Prostate gland (tissue), 2 donors: ENCODE measurements at regions not wholly inside any gene's neighbourhood (a gene's known extent, or its start where the extent isn't known, plus 50 kb on each side); places are given as distances from the start of the nearest gene placed in this dataset.

ENCODE experiments used
- DNase-seq: peaks from one replicate; pipeline ENCODE4 v3.0.0-alpha.2; 2019; ENCODE audit warnings: low spot score
- H3K27ac ChIP-seq, 2 donors: fragments of 200-600 bp; sonication (generic); 2 replicates each; pipeline ENCODE4 v1.5.1; 2017 to 2019
- H3K27me3 ChIP-seq: fragments of 200-600 bp; sonication (generic); replicated peaks from 2 replicates; pipeline ENCODE4 v1.5.1; 2019; ENCODE audit not compliant: insufficient read depth
- H3K36me3 ChIP-seq, 2 donors: fragments of 200-600 bp; sonication (generic); 1 replicate in 1 of 2; 2 replicates in 1 of 2; pipeline versions ENCODE4 v1.5.1 to v1.8.1; 2017 to 2019
- H3K4me1 ChIP-seq: fragments of 200-600 bp; sonication (generic); replicated peaks from 2 replicates; pipeline ENCODE4 v1.5.1; 2019
- H3K4me3 ChIP-seq, 2 donors: fragments of 200-600 bp; sonication (generic); 2 replicates each; pipeline ENCODE4 v1.5.1; 2017 to 2019
- H3K9me3 ChIP-seq: fragments of 200-600 bp; sonication (generic); 2 replicates; pipeline ENCODE4 v1.5.1; 2017
- CTCF ChIP-seq, 4 experiments: fragments of 200-600 bp in 2 of 4; fragments of 450-650 bp in 2 of 4; sonication (generic) in 2 of 4; IDR thresholded peaks; 1 replicate in 3 of 4; 2 replicates in 1 of 4; pipeline ENCODE4 v1.5.1; 2016 to 2019; ENCODE audit warnings: antibody characterized with exemption in 4 of 4, mild to moderate bottlenecking in 2 of 4, moderate library complexity in 2 of 4
- POLR2A ChIP-seq: fragments of 450-650 bp; IDR thresholded peaks from one replicate; pipeline ENCODE4 v1.6.1; 2016; ENCODE audit warnings: antibody characterized with exemption, mild to moderate bottlenecking
- POLR2AphosphoS5 ChIP-seq: sonication (generic); formaldehyde crosslinking; IDR thresholded peaks from one replicate; pipeline ENCODE4 v1.6.1; 2017; ENCODE audit warnings: antibody characterized with exemption
- WGBS: methylation state at CpG from one replicate; pipeline ENCODE4 v1.1.5; 2018; 5-methylcytosine and 5-hydroxymethylcytosine counted together
- intact Hi-C: fragments of 100-400 bp; cut with DNase I; formaldehyde crosslinking; loops from one replicate; pipeline ENCODE4 v1.14.2; 2022

GRCh38 chr21:35770101-35770945, 290.0 kb downstream of the SETD4 start:
- Histone ChIP-seq H3K4me3 (no peak overlapping the region), H3K4me1 (no peaks in the 10 kb centered on the region), H3K36me3 (no peaks in the 10 kb centered on the region), H3K9me3 (no peaks in the 10 kb centered on the region), H3K27ac (no peak overlapping the region), H3K27me3 (no peaks in the 10 kb centered on the region)
- no peak for DNase-seq
- intact Hi-C loops: no loop called here
- TF ChIP-seq POLR2A: no peak
- no peak for TF ChIP-seq CTCF (IDR thresholded peaks at IDR 0.05)
- TF ChIP-seq POLR2AphosphoS5: no peak
- whole genome bisulfite sequencing: 97% methylated on average over 4 of the region's 4 CpGs

DNA sequence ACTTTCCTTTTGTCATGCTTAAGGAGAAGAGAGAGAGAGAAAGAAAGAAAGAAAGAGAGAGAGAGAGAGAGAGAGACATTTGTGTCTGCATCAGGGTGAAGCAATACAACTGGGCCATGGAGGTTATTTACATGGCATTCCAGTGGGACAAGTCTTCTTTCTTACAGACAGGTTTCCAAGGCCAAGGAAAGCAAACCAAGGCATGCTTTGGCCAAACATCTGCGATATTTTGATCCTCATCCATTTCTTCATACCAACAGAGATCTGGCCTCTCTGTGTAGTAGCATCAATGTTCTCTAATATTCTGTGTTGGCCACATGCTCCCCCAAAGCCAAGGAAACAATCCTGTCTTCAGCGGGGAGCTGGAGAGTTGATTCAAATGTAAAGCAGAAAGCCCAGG, 292.1 kb downstream of the SETD4 start:
- Histone ChIP-seq H3K27me3 (no peaks in the 10 kb centered on the region), H3K4me3 (no peak overlapping the region), H3K27ac (no peak overlapping the region), H3K4me1 (no peaks in the 10 kb centered on the region), H3K9me3 (no peaks in the 10 kb centered on the region), H3K36me3 (no peaks in the 10 kb centered on the region)
- 74% methylated on average over 2 of the region's 2 CpGs for WGBS
- TF ChIP-seq POLR2AphosphoS5: no peak
- TF ChIP-seq CTCF (IDR thresholded peaks at IDR 0.05): no peak
- TF ChIP-seq POLR2A: no peak
- DNase-seq: no peak
- intact Hi-C loops: no loop called here

- no peak overlapping the region for H3K4me3 ChIP-seq
- intact Hi-C loops: no loop called here
- H3K9me3 ChIP-seq: no peaks in the 10 kb centered on the region
- H3K27me3 ChIP-seq: no peaks in the 10 kb centered on the region
- no peaks in the 10 kb centered on the region for H3K4me1 ChIP-seq
- H3K27ac ChIP-seq: no peak overlapping the region
- DNase-seq: no peak
- TF ChIP-seq POLR2AphosphoS5 (no peak), CTCF (IDR thresholded peaks at IDR 0.05) (no peak), POLR2A (no peak)
- H3K36me3 ChIP-seq: no peaks in the 10 kb centered on the region
These were observed 295.7 kb downstream of the SETD4 start for GRCh38 chr21:35764586-35764985.

DNA sequence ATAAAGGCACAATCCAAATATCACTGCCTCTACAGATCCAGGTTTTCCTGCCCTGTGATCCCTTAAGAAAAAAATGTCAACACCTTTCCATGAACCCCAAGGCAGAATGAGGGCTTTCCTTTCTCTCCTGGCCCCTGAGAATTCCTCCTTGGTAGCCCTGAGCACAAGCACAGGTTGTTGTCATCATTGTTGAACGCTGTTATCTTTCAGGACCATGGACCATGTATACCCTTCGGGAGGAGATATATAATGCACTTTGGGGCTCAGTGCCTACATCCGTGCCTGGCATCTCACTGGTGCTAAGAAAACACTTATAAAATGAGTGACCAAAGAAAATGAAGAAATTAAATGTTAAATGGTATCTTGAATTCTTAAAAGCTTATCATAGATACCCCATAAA, 296.2 kb downstream of the SETD4 start:
- no peak for TF ChIP-seq POLR2A
- TF ChIP-seq CTCF (IDR thresholded peaks at IDR 0.05): no peak
- no peak for TF ChIP-seq POLR2AphosphoS5
- 94% methylated on average over 3 of the region's 3 CpGs for WGBS

GRCh38 chr21:35754583-35754982, 305.7 kb downstream of the SETD4 start:
- WGBS: 89% methylated on average over 2 of the region's 2 CpGs
- TF ChIP-seq POLR2A (no peak), CTCF (IDR thresholded peaks at IDR 0.05) (no peak), POLR2AphosphoS5 (no peak)
- Histone ChIP-seq H3K4me1 (no peaks in the 10 kb centered on the region), H3K36me3 (no peaks in the 10 kb centered on the region), H3K9me3 (no peaks in the 10 kb centered on the region), H3K4me3 (no peak overlapping the region), H3K27me3 (no peaks in the 10 kb centered on the region), H3K27ac (no peak overlapping the region)
- no peak for DNase-seq
- intact Hi-C loops: no loop called here

More for the DNA sequence above, 296.2 kb downstream of the SETD4 start:
- intact Hi-C loops: no loop called here
- Histone ChIP-seq H3K27me3 (no peaks in the 10 kb centered on the region), H3K36me3 (no peaks in the 10 kb centered on the region), H3K4me3 (no peak overlapping the region), H3K9me3 (no peaks in the 10 kb centered on the region), H3K4me1 (no peaks in the 10 kb centered on the region), H3K27ac (no peak overlapping the region)
- no peak for DNase-seq
